ENCODE measurements at regions not wholly inside any gene's neighbourhood (a gene's known extent, or its start where the extent isn't known, plus 50 kb on each side); places are given as distances from the start of the nearest gene placed in this dataset.

DNA sequence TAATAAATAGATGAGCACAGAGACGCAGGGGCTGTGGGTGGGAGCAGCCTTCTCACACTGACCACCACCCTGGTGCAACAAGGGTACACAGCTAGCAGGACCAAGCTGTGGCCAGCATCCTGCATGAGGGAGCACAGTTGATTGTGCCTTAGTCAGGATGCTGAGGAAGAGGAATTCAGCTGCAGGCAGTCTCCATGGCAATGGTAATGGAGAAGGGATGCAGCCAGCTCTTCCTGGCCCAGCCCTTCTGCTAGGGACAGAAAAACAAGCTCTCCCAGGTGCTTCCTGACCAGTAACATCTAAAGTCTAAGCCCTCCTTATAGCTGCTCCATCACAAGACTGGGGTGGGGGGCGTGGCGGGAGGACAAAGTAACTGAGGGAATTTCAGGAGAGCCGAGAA, 363.5 kb downstream of the BUD13 start:
- DNase-seq (ENCODE audit: low read depth in 1 of 2, low spot score in 1 of 2), result no peak
- Histone ChIP-seq H3K9me3 (no peaks in the 10 kb centered on the region), H3K4me2 (no peak overlapping the region), H3K4me3 (no peak overlapping the region), H3K27ac (no peak overlapping the region), H3K4me1 (no peaks in the 10 kb centered on the region)
- TF ChIP-seq CBX8 (IDR thresholded peaks at IDR 0.05) (no peak), HDAC2 (IDR thresholded peaks at IDR 0.05) (no peak), PHF8 (IDR thresholded peaks at IDR 0.05; ENCODE audit: borderline replicate concordance, low read depth) (no peak), CEBPB (IDR thresholded peaks at IDR 0.05) (no peak), HOXB13 (CRISPR knock-in tag; IDR thresholded peaks at IDR 0.05; ENCODE audit: low read depth) (no peak), HEYL (CRISPR knock-in tag; IDR thresholded peaks at IDR 0.05) (no peak), TP53 (CRISPR knock-in tag; IDR thresholded peaks at IDR 0.05) (no peak), ZNF302 (CRISPR knock-in tag; IDR thresholded peaks at IDR 0.05) (no peak), RARB (CRISPR knock-in tag; IDR thresholded peaks at IDR 0.05) (no peak), EHMT2 (IDR thresholded peaks at IDR 0.05; ENCODE audit: low read depth) (no peak), POLR2A (IDR thresholded peaks at IDR 0.05; ENCODE audit: low read length) (no peak), FOXS1 (CRISPR knock-in tag; IDR thresholded peaks at IDR 0.05) (no peak)
- TF ChIP-seq, protein P1, sequence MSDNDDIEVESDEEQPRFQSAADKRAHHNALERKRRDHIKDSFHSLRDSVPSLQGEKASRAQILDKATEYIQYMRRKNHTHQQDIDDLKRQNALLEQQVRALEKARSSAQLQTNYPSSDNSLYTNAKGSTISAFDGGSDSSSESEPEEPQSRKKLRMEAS (IDR thresholded peaks at IDR 0.05), result no peak
- TF ChIP-seq, protein P2, sequence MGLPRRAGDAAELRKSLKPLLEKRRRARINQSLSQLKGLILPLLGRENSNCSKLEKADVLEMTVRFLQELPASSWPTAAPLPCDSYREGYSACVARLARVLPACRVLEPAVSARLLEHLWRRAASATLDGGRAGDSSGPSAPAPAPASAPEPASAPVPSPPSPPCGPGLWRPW (IDR thresholded peaks at IDR 0.05), result no peak
- TF ChIP-seq, protein P3, sequence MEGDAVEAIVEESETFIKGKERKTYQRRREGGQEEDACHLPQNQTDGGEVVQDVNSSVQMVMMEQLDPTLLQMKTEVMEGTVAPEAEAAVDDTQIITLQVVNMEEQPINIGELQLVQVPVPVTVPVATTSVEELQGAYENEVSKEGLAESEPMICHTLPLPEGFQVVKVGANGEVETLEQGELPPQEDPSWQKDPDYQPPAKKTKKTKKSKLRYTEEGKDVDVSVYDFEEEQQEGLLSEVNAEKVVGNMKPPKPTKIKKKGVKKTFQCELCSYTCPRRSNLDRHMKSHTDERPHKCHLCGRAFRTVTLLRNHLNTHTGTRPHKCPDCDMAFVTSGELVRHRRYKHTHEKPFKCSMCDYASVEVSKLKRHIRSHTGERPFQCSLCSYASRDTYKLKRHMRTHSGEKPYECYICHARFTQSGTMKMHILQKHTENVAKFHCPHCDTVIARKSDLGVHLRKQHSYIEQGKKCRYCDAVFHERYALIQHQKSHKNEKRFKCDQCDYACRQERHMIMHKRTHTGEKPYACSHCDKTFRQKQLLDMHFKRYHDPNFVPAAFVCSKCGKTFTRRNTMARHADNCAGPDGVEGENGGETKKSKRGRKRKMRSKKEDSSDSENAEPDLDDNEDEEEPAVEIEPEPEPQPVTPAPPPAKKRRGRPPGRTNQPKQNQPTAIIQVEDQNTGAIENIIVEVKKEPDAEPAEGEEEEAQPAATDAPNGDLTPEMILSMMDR (IDR thresholded peaks at IDR 0.05), result no peak
- TF ChIP-seq, protein P4, sequence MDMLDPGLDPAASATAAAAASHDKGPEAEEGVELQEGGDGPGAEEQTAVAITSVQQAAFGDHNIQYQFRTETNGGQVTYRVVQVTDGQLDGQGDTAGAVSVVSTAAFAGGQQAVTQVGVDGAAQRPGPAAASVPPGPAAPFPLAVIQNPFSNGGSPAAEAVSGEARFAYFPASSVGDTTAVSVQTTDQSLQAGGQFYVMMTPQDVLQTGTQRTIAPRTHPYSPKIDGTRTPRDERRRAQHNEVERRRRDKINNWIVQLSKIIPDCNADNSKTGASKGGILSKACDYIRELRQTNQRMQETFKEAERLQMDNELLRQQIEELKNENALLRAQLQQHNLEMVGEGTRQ (IDR thresholded peaks at IDR 0.05), result no peak
- CTCF ChIA-PET, result no interaction called here
- FAIRE-seq, result no peak
- 19% methylated on average over 3 of the region's 4 CpGs for WGBS (ENCODE audit: missing lambda C conversion rate)
- POLR2A ChIA-PET, result no interaction called here
- no peak for ATAC-seq

DNA sequence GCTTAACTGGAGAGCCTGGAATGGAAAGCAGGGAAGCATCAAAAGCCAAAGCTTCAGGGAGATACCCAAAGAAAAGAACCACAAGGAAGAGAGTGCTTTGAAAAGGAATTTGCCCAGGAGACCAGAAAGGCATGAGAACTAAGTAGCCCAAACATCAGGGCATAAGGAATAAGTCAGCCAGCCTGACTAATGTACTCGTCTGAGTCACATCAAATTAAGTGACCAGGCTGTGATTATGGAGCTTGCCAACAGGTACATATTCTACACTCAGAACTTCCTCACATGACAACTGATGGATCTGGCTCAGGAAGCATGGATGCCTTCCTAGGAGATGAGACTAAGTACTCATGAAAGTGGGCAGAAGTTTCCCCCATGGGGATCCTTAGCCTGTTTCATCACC, 366.7 kb downstream of the BUD13 start:
- no peak for DNase-seq (ENCODE audit: low read depth in 1 of 2, low spot score in 1 of 2)
- Histone ChIP-seq H3K4me2 (no peak overlapping the region), H3K27ac (no peak overlapping the region), H3K4me3 (no peak overlapping the region), H3K9me3 (no peaks in the 10 kb centered on the region), H3K4me1 (no peaks in the 10 kb centered on the region)
- ATAC-seq, result no peak
- 0% methylated on average over 1 of the region's 1 CpG for WGBS (ENCODE audit: missing lambda C conversion rate)
- ChIA-PET POLR2A (no interaction called here), CTCF (no interaction called here)
- FAIRE-seq, result no peak
- TF ChIP-seq GATA3 (IDR thresholded peaks at IDR 0.05; ENCODE audit: borderline replicate concordance), result no peak
- TF ChIP-seq TP53 (CRISPR knock-in tag; IDR thresholded peaks at IDR 0.05), result no peak
- TF ChIP-seq RFX5 (IDR thresholded peaks at IDR 0.05), result no peak
- TF ChIP-seq, protein P5, sequence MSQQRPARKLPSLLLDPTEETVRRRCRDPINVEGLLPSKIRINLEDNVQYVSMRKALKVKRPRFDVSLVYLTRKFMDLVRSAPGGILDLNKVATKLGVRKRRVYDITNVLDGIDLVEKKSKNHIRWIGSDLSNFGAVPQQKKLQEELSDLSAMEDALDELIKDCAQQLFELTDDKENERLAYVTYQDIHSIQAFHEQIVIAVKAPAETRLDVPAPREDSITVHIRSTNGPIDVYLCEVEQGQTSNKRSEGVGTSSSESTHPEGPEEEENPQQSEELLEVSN (IDR thresholded peaks at IDR 0.05; ENCODE audit: borderline replicate concordance, low read depth), result no peak
- TF ChIP-seq EHMT2 (IDR thresholded peaks at IDR 0.05; ENCODE audit: low read depth), result no peak

DNA sequence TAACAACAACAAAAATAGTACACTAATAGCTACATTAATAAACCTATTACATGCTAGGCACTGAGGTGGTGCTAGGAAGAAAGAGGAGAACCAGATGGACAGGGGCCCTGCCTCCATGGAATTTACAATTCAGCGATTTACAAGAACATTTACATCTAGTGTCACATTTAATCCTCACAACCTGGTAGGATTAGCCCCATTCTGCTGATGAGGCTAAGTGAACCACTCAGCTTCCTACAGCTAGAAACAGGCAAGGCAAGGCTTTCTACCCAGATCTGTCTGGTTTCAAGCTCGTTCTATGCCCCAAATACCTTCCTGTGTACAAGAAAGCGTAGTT, 368.4 kb downstream of the BUD13 start:
- Histone ChIP-seq H3K4me1 (no peaks in the 10 kb centered on the region), H3K4me3 (no peak overlapping the region), H3K4me2 (no peak overlapping the region), H3K27ac (no peak overlapping the region), H3K9me3 (no peaks in the 10 kb centered on the region)
- DNase-seq (ENCODE audit: low read depth in 1 of 2, low spot score in 1 of 2) (no peak), ATAC-seq (no peak), FAIRE-seq (no peak)
- POLR2A ChIA-PET, result no interaction called here
- whole genome bisulfite sequencing (ENCODE audit: missing lambda C conversion rate), result 0% methylated on average over 3 of the region's 3 CpGs
- CTCF ChIA-PET, result interaction anchor here (1.1 kb wide), 1 partner anchor 287 kb away, joined by 3 read pairs; no protein-coding TSS in a partner anchor
- TF ChIP-seq ZNF302 (CRISPR knock-in tag; IDR thresholded peaks at IDR 0.05) (no peak), SMC3 (IDR thresholded peaks at IDR 0.05) (no peak), HEYL (CRISPR knock-in tag; IDR thresholded peaks at IDR 0.05) (no peak), EP300 (IDR thresholded peaks at IDR 0.05) (no peak), RCOR1 (IDR thresholded peaks at IDR 0.05; ENCODE audit: low read depth, low read length) (no peak), JUNB (IDR thresholded peaks at IDR 0.05) (no peak), GATA3 (IDR thresholded peaks at IDR 0.05; ENCODE audit: borderline replicate concordance) (no peak)
- TF ChIP-seq, protein P4 (IDR thresholded peaks at IDR 0.05), result no peak
- TF ChIP-seq, protein P6, sequence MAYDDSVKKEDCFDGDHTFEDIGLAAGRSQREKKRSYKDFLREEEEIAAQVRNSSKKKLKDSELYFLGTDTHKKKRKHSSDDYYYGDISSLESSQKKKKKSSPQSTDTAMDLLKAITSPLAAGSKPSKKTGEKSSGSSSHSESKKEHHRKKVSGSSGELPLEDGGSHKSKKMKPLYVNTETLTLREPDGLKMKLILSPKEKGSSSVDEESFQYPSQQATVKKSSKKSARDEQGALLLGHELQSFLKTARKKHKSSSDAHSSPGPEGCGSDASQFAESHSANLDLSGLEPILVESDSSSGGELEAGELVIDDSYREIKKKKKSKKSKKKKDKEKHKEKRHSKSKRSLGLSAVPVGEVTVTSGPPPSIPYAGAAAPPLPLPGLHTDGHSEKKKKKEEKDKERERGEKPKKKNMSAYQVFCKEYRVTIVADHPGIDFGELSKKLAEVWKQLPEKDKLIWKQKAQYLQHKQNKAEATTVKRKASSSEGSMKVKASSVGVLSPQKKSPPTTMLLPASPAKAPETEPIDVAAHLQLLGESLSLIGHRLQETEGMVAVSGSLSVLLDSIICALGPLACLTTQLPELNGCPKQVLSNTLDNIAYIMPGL (CRISPR knock-in tag; IDR thresholded peaks at IDR 0.05; ENCODE audit: borderline replicate concordance), result no peak
- TF ChIP-seq, protein P7, sequence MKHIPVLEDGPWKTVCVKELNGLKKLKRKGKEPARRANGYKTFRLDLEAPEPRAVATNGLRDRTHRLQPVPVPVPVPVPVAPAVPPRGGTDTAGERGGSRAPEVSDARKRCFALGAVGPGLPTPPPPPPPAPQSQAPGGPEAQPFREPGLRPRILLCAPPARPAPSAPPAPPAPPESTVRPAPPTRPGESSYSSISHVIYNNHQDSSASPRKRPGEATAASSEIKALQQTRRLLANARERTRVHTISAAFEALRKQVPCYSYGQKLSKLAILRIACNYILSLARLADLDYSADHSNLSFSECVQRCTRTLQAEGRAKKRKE (CRISPR knock-in tag; IDR thresholded peaks at IDR 0.05; ENCODE audit: low read depth), result no peak
- TF ChIP-seq, protein P8, sequence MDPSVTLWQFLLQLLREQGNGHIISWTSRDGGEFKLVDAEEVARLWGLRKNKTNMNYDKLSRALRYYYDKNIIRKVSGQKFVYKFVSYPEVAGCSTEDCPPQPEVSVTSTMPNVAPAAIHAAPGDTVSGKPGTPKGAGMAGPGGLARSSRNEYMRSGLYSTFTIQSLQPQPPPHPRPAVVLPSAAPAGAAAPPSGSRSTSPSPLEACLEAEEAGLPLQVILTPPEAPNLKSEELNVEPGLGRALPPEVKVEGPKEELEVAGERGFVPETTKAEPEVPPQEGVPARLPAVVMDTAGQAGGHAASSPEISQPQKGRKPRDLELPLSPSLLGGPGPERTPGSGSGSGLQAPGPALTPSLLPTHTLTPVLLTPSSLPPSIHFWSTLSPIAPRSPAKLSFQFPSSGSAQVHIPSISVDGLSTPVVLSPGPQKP (IDR thresholded peaks at IDR 0.05; ENCODE audit: low read depth, low read length), result no peak
